H9 (cell line): ENCODE measurements at regions not wholly inside any gene's neighbourhood (a gene's known extent, or its start where the extent isn't known, plus 50 kb on each side); places are given as distances from the start of the nearest gene placed in this dataset.

Source experiments
- DNase-seq: peaks from one replicate; pipeline ENCODE4 v3.0.0-alpha.2; 2017
- H2AFZ ChIP-seq: one replicate; pipeline ENCODE4 v1.6.1; 2013; ENCODE audit warnings: mild to moderate bottlenecking, low read length, control low read depth, moderate library complexity
- H2AK5ac ChIP-seq: 2 replicates; pipeline ENCODE4 v1.6.1; 2013; ENCODE audit warnings: low read length, control low read depth, mixed read lengths; ENCODE audit not compliant: insufficient read length
- H2BK120ac ChIP-seq: one replicate; pipeline ENCODE4 v1.6.1; 2013; ENCODE audit warnings: low read depth, mild to moderate bottlenecking, low read length, control low read depth, inconsistent platforms; ENCODE audit not compliant: poor library complexity, severe bottlenecking
- H2BK12ac ChIP-seq: 2 replicates; pipeline ENCODE4 v1.6.1; 2013; ENCODE audit warnings: low read length, control low read depth, mixed read lengths, low read depth; ENCODE audit not compliant: insufficient read length
- H2BK15ac ChIP-seq: 2 replicates; pipeline ENCODE4 v1.6.1; 2013; ENCODE audit warnings: low read depth, low read length, control low read depth
- H2BK20ac ChIP-seq: one replicate; pipeline ENCODE4 v1.6.1; 2013; ENCODE audit warnings: low read depth, mild to moderate bottlenecking, low read length, control low read depth, inconsistent platforms; ENCODE audit not compliant: poor library complexity, severe bottlenecking
- H2BK5ac ChIP-seq: 2 replicates; pipeline ENCODE4 v1.6.1; 2013; ENCODE audit warnings: low read length, control low read depth, mixed read lengths; ENCODE audit not compliant: insufficient read length
- H3K14ac ChIP-seq: 2 replicates; pipeline ENCODE4 v1.6.1; 2013; ENCODE audit warnings: low read length, control low read depth; ENCODE audit not compliant: insufficient read depth
- H3K18ac ChIP-seq: 2 replicates; pipeline ENCODE4 v1.6.1; 2013; ENCODE audit warnings: low read depth, mild to moderate bottlenecking, mixed read lengths, low read length, control low read depth; ENCODE audit not compliant: insufficient read length
- H3K23ac ChIP-seq: 2 replicates; pipeline ENCODE4 v1.6.1; 2013; ENCODE audit warnings: low read length, control low read depth, mixed read lengths, low read depth; ENCODE audit not compliant: insufficient read length
- H3K23me2 ChIP-seq: 2 replicates; pipeline ENCODE4 v1.6.1; 2013; ENCODE audit warnings: low read depth, mild to moderate bottlenecking, mixed read lengths, low read length, control low read depth; ENCODE audit not compliant: insufficient read length, poor library complexity, severe bottlenecking
- H3K27ac ChIP-seq: 2 replicates; pipeline ENCODE4 v1.5.1; 2013; ENCODE audit warnings: low read length, control low read depth, mixed read lengths, low read depth; ENCODE audit not compliant: insufficient read length
- H3K27me3 ChIP-seq: 2 replicates; pipeline ENCODE4 v1.6.1; 2013; ENCODE audit warnings: low read length, control low read depth, inconsistent platforms; ENCODE audit not compliant: insufficient read depth
- H3K4ac ChIP-seq: 2 replicates; pipeline ENCODE4 v1.6.1; 2013; ENCODE audit warnings: low read depth, mild to moderate bottlenecking, control low read depth, inconsistent platforms, low read length, moderate library complexity
- H3K4me1 ChIP-seq: 2 replicates; pipeline ENCODE4 v1.6.1; 2013; ENCODE audit warnings: low read length, control low read depth, inconsistent platforms; ENCODE audit not compliant: insufficient read depth
- H3K4me2 ChIP-seq: 2 replicates; pipeline ENCODE4 v1.6.1; 2013; ENCODE audit warnings: low read length, control low read depth, mixed read lengths; ENCODE audit not compliant: insufficient read length, insufficient read depth
- H3K56ac ChIP-seq: 2 replicates; pipeline ENCODE4 v1.6.1; 2013; ENCODE audit warnings: low read depth, mild to moderate bottlenecking, mixed read lengths, low read length, control low read depth; ENCODE audit not compliant: insufficient read length
- H3K79me1 ChIP-seq: 2 replicates; pipeline ENCODE4 v1.6.1; 2013; ENCODE audit warnings: low read depth, mild to moderate bottlenecking, moderate library complexity, low read length, control low read depth, inconsistent platforms; ENCODE audit not compliant: insufficient read depth, poor library complexity, severe bottlenecking
- H3K79me2 ChIP-seq: 2 replicates; pipeline ENCODE4 v1.6.1; 2013; ENCODE audit warnings: low read length, control low read depth, inconsistent platforms; ENCODE audit not compliant: insufficient read depth
- H3K9ac ChIP-seq: 2 replicates; pipeline ENCODE4 v1.6.1; 2013; ENCODE audit warnings: low read length, control low read depth, mixed read lengths; ENCODE audit not compliant: insufficient read length; ENCODE audit errors: extremely low read depth
- H3K9me3 ChIP-seq: one replicate; pipeline ENCODE4 v1.6.1; 2013; ENCODE audit warnings: low read depth, low read length, inconsistent platforms; ENCODE audit not compliant: control insufficient read depth
- H3T11ph ChIP-seq: one replicate; pipeline ENCODE4 v1.6.1; 2013; ENCODE audit warnings: mild to moderate bottlenecking, low read length, control low read depth, inconsistent platforms
- H4K20me1 ChIP-seq: one replicate; pipeline ENCODE4 v1.6.1; 2013; ENCODE audit not compliant: control insufficient read depth, insufficient read length, insufficient read depth
- H4K5ac ChIP-seq: 2 replicates; pipeline ENCODE4 v1.6.1; 2013; ENCODE audit warnings: low read depth, mild to moderate bottlenecking, mixed read lengths, low read length, control low read depth; ENCODE audit not compliant: insufficient read length
- H4K8ac ChIP-seq: replicated peaks from 2 replicates; pipeline ENCODE4 v1.6.1; 2013; ENCODE audit warnings: low read length, control low read depth, mixed read lengths, low read depth; ENCODE audit not compliant: insufficient read length
- H4K91ac ChIP-seq: 2 replicates; pipeline ENCODE4 v1.6.1; 2013; ENCODE audit warnings: low read depth, mild to moderate bottlenecking, moderate library complexity, mixed read lengths, low read length, control low read depth; ENCODE audit not compliant: insufficient read length
- H3K27ac Mint-ChIP-seq, 3 experiments: 2 replicates in 2 of 3; 3 replicates in 1 of 3; pipeline ENCODE4 v1.8.0; 2020 to 2021; ENCODE audit warnings: mixed read lengths in 3 of 3, mild to moderate bottlenecking in 1 of 3, moderate library complexity in 1 of 3
- H3K27me3 Mint-ChIP-seq: 2 replicates; pipeline ENCODE4 v1.8.0; 2021; ENCODE audit warnings: low read depth, mild to moderate bottlenecking, moderate library complexity, mixed read lengths
- H3K36me3 Mint-ChIP-seq, 3 experiments: 2 replicates in 2 of 3; 3 replicates in 1 of 3; pipeline ENCODE4 v1.8.0; 2020 to 2021; ENCODE audit warnings: low read depth in 3 of 3, mixed read lengths in 3 of 3; ENCODE audit not compliant: insufficient read depth in 1 of 3
- H3K4me1 Mint-ChIP-seq, 2 experiments: 2 replicates each; pipeline ENCODE4 v1.8.0; 2020; ENCODE audit warnings: mixed read lengths in 2 of 2
- H3K4me3 Mint-ChIP-seq, 2 experiments: 2 replicates in 1 of 2; 3 replicates in 1 of 2; pipeline ENCODE4 v1.8.0; 2020 to 2021; ENCODE audit warnings: mild to moderate bottlenecking in 2 of 2, mixed read lengths in 2 of 2, moderate library complexity in 1 of 2
- H3K9me3 Mint-ChIP-seq, 2 experiments: 2 replicates in 1 of 2; 3 replicates in 1 of 2; pipeline ENCODE4 v1.8.0; 2020; ENCODE audit warnings: mild to moderate bottlenecking in 2 of 2, mixed read lengths in 2 of 2, moderate library complexity in 1 of 2
- WGBS: extraction: QIAGEN DNeasy Blood & Tissue Kit; methylation state at CpG from one replicate; pipeline ENCODE4 v1.1.7; 2013; ENCODE audit warnings: missing lambda C conversion rate, low lambda C conversion rate, mixed read lengths; ENCODE audit not compliant: insufficient read length; ENCODE audit errors: extremely low coverage; 5-methylcytosine and 5-hydroxymethylcytosine counted together
- TF ChIP-seq, protein P1 (sequence below): fragments of 200-600 bp; sonication (generic); conservative IDR thresholded peaks from 3 replicates; pipeline ENCODE4 v1.8.0; 2021; ENCODE audit warnings: antibody characterized with exemption, mild to moderate bottlenecking

GRCh38 chr4:128688846-128689437, 120.6 kb upstream of the JADE1 start:
- no peaks in the 10 kb centered on the region for H3K9me3 ChIP-seq
- H3K27me3 Mint-ChIP-seq: no peaks in the 10 kb centered on the region; the same call in 1 of the 2 replicates
- no peak overlapping the region for H3K23ac ChIP-seq
- no peak overlapping the region for H2BK5ac ChIP-seq
- no peak overlapping the region for H3K27ac ChIP-seq
- TF ChIP-seq, protein P1, sequence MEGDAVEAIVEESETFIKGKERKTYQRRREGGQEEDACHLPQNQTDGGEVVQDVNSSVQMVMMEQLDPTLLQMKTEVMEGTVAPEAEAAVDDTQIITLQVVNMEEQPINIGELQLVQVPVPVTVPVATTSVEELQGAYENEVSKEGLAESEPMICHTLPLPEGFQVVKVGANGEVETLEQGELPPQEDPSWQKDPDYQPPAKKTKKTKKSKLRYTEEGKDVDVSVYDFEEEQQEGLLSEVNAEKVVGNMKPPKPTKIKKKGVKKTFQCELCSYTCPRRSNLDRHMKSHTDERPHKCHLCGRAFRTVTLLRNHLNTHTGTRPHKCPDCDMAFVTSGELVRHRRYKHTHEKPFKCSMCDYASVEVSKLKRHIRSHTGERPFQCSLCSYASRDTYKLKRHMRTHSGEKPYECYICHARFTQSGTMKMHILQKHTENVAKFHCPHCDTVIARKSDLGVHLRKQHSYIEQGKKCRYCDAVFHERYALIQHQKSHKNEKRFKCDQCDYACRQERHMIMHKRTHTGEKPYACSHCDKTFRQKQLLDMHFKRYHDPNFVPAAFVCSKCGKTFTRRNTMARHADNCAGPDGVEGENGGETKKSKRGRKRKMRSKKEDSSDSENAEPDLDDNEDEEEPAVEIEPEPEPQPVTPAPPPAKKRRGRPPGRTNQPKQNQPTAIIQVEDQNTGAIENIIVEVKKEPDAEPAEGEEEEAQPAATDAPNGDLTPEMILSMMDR: no peak
- no peak overlapping the region for H3K14ac ChIP-seq
- no peak overlapping the region for H2BK120ac ChIP-seq
- no peak overlapping the region for H4K8ac ChIP-seq
- peaks cover 24 to 25% of the 10 kb centered on the region in 2 experiments for H3K9me3 Mint-ChIP-seq
- H3K27me3 ChIP-seq: no peaks in the 10 kb centered on the region
- no peaks in the 10 kb centered on the region for H3K23me2 ChIP-seq
- no peak overlapping the region for H3K9ac ChIP-seq
- H3T11ph ChIP-seq: no peak overlapping the region
- H3K36me3 Mint-ChIP-seq: peaks cover 15 to 42% (median 18%) of the 10 kb centered on the region in 3 experiments
- no peak overlapping the region for H2BK15ac ChIP-seq
- H3K4me3 Mint-ChIP-seq: no peak overlapping the region
- no peaks in the 10 kb centered on the region for H3K79me2 ChIP-seq
- no peak overlapping the region for H4K91ac ChIP-seq
- no peak overlapping the region for H2AFZ ChIP-seq
- H3K18ac ChIP-seq: no peak overlapping the region
- no peak overlapping the region for H3K56ac ChIP-seq
- WGBS: no CpG with 5 or more reads among the region's 3 CpGs
- no peak overlapping the region for H3K4me2 ChIP-seq
- peaks cover 45 to 46% of the 10 kb centered on the region in 2 experiments for H3K4me1 Mint-ChIP-seq
- no peak overlapping the region for H2BK20ac ChIP-seq
- H3K79me1 ChIP-seq: no peaks in the 10 kb centered on the region
- DNase-seq: no peak
- peak overlapping the region in 2 of 3 experiments; percentile 78 to 81; a peak in 3 of 7 replicates for H3K27ac Mint-ChIP-seq
- H3K4ac ChIP-seq: no peak overlapping the region
- no peak overlapping the region for H2BK12ac ChIP-seq
- H2AK5ac ChIP-seq: no peak overlapping the region
- H3K4me1 ChIP-seq: peaks cover 4% of the 10 kb centered on the region; the same call in 1 of the 2 replicates
- no peaks in the 10 kb centered on the region for H4K20me1 ChIP-seq
- H4K5ac ChIP-seq: no peak overlapping the region
